ENCODE measurements at regions not wholly inside any gene's neighbourhood (a gene's known extent, or its start where the extent isn't known, plus 50 kb on each side); places are given as distances from the start of the nearest gene placed in this dataset.

- Mint-ChIP-seq H3K36me3 (ENCODE audit: insufficient read depth, unreplicated experiment) (no peaks in the 10 kb centered on the region), H3K27me3 (ENCODE audit: unreplicated experiment) (no peaks in the 10 kb centered on the region), H3K4me3 (ENCODE audit: low read depth, unreplicated experiment) (no peak overlapping the region), H3K4me1 (ENCODE audit: low read depth, unreplicated experiment) (no peaks in the 10 kb centered on the region), H3K27ac (ENCODE audit: unreplicated experiment) (no peak overlapping the region), H3K9me3 (ENCODE audit: low read depth, unreplicated experiment) (peaks cover 10% of the 10 kb centered on the region)
- no peak for DNase-seq
- no TSS peak for BruUV-seq (replicated peaks)
- TF ChIP-seq CTCF (IDR thresholded peaks at IDR 0.05; ENCODE audit: unreplicated experiment): no peak
- intact Hi-C loops (cut with micrococcal nuclease; ENCODE audit: unreplicated experiment): no loop called here
- CTCF ChIA-PET: no interaction called here
Observed at GRCh38 chr5:18517641-18518380, 883.6 kb downstream of the TAF11L14 start.

- no peak for DNase-seq
- no peak overlapping the region for H3K4me3 Mint-ChIP-seq (ENCODE audit: low read depth, unreplicated experiment)
- CTCF ChIA-PET: no interaction called here
- BruUV-seq (replicated peaks): no TSS peak
- H3K4me1 Mint-ChIP-seq (ENCODE audit: low read depth, unreplicated experiment): no peaks in the 10 kb centered on the region
- H3K27me3 Mint-ChIP-seq (ENCODE audit: unreplicated experiment): no peaks in the 10 kb centered on the region
- intact Hi-C loops (cut with micrococcal nuclease; ENCODE audit: unreplicated experiment): no loop called here
- H3K27ac Mint-ChIP-seq (ENCODE audit: unreplicated experiment): no peak overlapping the region
- peaks cover 7% of the 10 kb centered on the region for H3K9me3 Mint-ChIP-seq (ENCODE audit: low read depth, unreplicated experiment)
- H3K36me3 Mint-ChIP-seq (ENCODE audit: insufficient read depth, unreplicated experiment): no peaks in the 10 kb centered on the region
- no peak for TF ChIP-seq CTCF (IDR thresholded peaks at IDR 0.05; ENCODE audit: unreplicated experiment)
Observed at GRCh38 chr5:18523380-18523779, 889.1 kb downstream of the TAF11L14 start.

GRCh38 chr5:18526792-18527405, 892.6 kb downstream of the TAF11L14 start:
- Mint-ChIP-seq H3K36me3 (ENCODE audit: insufficient read depth, unreplicated experiment) (no peaks in the 10 kb centered on the region), H3K4me1 (ENCODE audit: low read depth, unreplicated experiment) (no peaks in the 10 kb centered on the region), H3K9me3 (ENCODE audit: low read depth, unreplicated experiment) (peaks cover 8% of the 10 kb centered on the region), H3K27ac (ENCODE audit: unreplicated experiment) (no peak overlapping the region), H3K27me3 (ENCODE audit: unreplicated experiment) (no peaks in the 10 kb centered on the region), H3K4me3 (ENCODE audit: low read depth, unreplicated experiment) (no peak overlapping the region)
- no peak for TF ChIP-seq CTCF (IDR thresholded peaks at IDR 0.05; ENCODE audit: unreplicated experiment)
- intact Hi-C loops (cut with micrococcal nuclease; ENCODE audit: unreplicated experiment): no loop called here
- no TSS peak for BruUV-seq (replicated peaks)
- no peak for DNase-seq
- CTCF ChIA-PET: no interaction called here

DNA sequence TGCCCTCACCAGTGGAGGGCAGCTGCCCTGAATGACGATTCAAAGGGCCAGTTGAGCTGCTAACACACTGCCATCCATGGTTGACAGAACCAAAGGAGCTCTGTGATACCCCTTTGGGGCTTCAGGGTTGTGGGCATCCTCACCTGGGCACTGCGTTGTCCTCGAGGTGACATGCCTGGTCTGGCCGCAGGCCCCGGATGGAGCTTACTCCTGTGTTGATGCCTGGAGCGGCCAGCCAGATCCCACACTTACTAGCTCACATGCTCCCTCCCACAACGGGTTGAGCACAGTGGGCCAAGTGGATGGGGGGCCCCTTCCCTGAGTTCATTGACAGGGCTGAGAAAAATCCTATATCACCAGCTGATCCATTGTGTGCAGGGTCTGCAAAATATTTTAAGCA, 898.9 kb downstream of the TAF11L14 start:
- Mint-ChIP-seq H3K4me1 (ENCODE audit: low read depth, unreplicated experiment) (no peaks in the 10 kb centered on the region), H3K27me3 (ENCODE audit: unreplicated experiment) (no peaks in the 10 kb centered on the region), H3K27ac (ENCODE audit: unreplicated experiment) (no peak overlapping the region), H3K4me3 (ENCODE audit: low read depth, unreplicated experiment) (no peak overlapping the region), H3K36me3 (ENCODE audit: insufficient read depth, unreplicated experiment) (no peaks in the 10 kb centered on the region), H3K9me3 (ENCODE audit: low read depth, unreplicated experiment) (peaks cover 16% of the 10 kb centered on the region)
- intact Hi-C loops (cut with micrococcal nuclease; ENCODE audit: unreplicated experiment): no loop called here
- CTCF ChIA-PET: no interaction called here
- TF ChIP-seq CTCF (IDR thresholded peaks at IDR 0.05; ENCODE audit: unreplicated experiment): no peak
- no TSS peak for BruUV-seq (replicated peaks)
- DNase-seq: no peak
